ENCODE measurements at regions not wholly inside any gene's neighbourhood (a gene's known extent, or its start where the extent isn't known, plus 50 kb on each side); places are given as distances from the start of the nearest gene placed in this dataset.

GRCh38 chr18:37641573-37641972 is 76.0 kb upstream of the CELF4 start:
- no peak for DNase-seq (ENCODE audit: low read depth, low spot score)

DNA sequence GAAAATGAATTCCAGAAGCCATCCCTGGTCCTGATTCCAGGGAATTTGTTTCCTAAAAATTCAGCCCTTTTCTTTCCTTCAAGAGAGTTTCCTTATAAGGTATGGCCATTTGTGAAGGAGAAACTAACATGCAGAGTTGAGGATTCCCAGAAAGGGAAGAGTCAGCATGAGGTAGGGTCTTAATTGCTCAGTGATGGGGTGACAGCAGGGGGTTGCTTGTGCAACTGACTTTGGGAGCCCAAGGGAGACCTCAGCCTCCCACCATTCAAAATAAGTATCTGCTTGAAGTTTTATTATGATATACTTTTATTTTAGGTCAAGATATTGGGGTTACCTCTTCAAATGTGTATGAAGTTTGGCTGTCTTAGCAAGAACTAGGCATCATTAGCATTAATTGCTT is 74.9 kb upstream of the CELF4 start:
- no peak for DNase-seq (ENCODE audit: low read depth, low spot score)

GRCh38 chr18:37639846-37640245 is 74.2 kb upstream of the CELF4 start:
- no peak for DNase-seq (ENCODE audit: low read depth, low spot score)

- DNase-seq (ENCODE audit: low read depth, low spot score) = no peak
Measured at GRCh38 chr18:37637478-37637850, 71.9 kb upstream of the CELF4 start.

DNA sequence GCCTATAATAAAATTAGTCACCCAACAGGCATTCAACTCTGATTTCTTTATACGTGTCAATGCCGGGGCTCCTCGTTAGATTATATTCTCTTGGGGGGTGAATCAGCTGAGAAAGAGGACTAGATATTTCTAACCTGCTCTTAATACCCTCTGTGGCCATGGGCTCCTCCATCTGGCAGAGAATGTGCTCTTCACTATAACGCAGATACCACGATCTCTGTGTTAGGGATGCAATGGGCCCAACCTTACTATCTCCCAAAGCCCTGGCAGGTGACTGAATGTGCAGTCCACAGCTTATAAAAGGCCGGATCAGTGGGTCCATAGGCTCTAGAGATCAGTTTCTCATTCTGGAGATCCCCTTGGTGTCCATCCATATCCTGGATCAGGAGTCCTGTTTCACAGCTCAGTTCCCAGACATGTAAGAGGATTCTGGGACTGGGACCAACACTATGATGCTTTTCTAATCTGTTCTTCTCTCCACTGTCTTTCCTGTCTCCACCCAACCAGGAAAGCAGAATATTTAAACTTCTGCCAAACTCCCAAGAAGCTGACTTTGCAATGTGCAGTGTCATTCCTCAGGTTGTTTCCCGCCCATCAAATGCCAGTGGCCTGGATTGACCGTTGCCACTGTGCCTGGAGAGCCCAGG is 71.4 kb upstream of the CELF4 start:
- no peak for DNase-seq (ENCODE audit: low read depth, low spot score)

GRCh38 chr18:37634516-37634915 is 68.9 kb upstream of the CELF4 start:
- DNase-seq (ENCODE audit: low read depth, low spot score) = no peak

DNA sequence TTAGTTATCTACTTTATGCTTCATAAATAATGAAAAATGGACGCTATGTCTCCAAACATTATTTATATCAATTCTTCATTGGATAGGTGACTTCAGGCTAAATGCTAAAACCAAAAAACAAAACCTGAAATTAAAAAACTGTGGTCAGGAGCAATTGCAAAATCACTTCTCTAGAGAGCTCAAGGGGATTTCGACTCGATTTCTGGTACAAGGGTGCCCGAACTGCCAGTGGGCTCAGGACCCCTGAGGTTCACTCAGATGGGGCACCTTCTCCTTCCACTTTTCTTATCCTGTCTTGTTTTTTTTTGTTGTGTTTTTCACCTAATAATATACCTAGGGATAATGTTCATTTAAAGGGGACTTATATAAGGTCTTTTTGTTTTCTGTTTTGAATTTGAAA is 65.8 kb upstream of the CELF4 start:
- no peak for DNase-seq (ENCODE audit: low read depth, low spot score)

GRCh38 chr18:37630334-37630733 is 64.7 kb upstream of the CELF4 start:
- no peak for DNase-seq (ENCODE audit: low read depth, low spot score)

GRCh38 chr18:37628470-37629220 is 63.0 kb upstream of the CELF4 start:
- DNase-seq (ENCODE audit: low read depth, low spot score) = no peak

- no peak for DNase-seq (ENCODE audit: low read depth, low spot score)
Measured at GRCh38 chr18:37624318-37624717, 58.7 kb upstream of the CELF4 start.

- no peak for DNase-seq (ENCODE audit: low read depth, low spot score)
Measured at GRCh38 chr18:37619964-37620363, 54.4 kb upstream of the CELF4 start.

GRCh38 chr18:37617623-37618022 is 52.0 kb upstream of the CELF4 start:
- no peak for DNase-seq (ENCODE audit: low read depth, low spot score)
